IMR-90 (cell line): ENCODE measurements at regions not wholly inside any gene's neighbourhood (a gene's known extent, or its start where the extent isn't known, plus 50 kb on each side); places are given as distances from the start of the nearest gene placed in this dataset.
"Not testable (repeated sequence)": the region's sequence is repeated elsewhere in the genome, so short reads cannot be mapped to it uniquely, and the experiment has no call there.

Experiments used
- ATAC-seq: fragments of 200-7000 bp; cut with Tn5 transposase; 2 replicates; pipeline ENCODE4 v1.9.1; 2020; ENCODE audit warnings: low read depth, mild to moderate bottlenecking, moderate library complexity
- BruUV-seq: library from RNA; stranded (reverse); fragments of 400-500 nt; replicated peaks from 2 replicates; lab custom pipeline; 2021; lab: Mats Ljungman, UMichigan
- CTCF ChIA-PET: fragments of 300-600 bp; formaldehyde crosslinking; extraction: SDS; loops from one replicate; lab custom pipeline; 2021; ENCODE audit warnings: antibody characterized with exemption; lab: Yijun Ruan, JAX
- POLR2A ChIA-PET: fragments of 300-600 bp; sonication (Branson Sonifier 250); formaldehyde crosslinking; loops from one replicate; lab custom pipeline; 2022; ENCODE audit warnings: antibody characterized with exemption; ENCODE audit not compliant: unreplicated experiment; lab: Charles Lee
- DNase-seq: peaks from one replicate; pipeline ENCODE4 v3.0.0; 2013
- H2AFZ ChIP-seq: replicated peaks from 2 replicates; pipeline ENCODE3; 2013; ENCODE audit warnings: low read length, mild to moderate bottlenecking; ENCODE audit not compliant: poor library complexity
- H2AK5ac ChIP-seq: 2 replicates; pipeline ENCODE4 v1.6.1; 2013; ENCODE audit warnings: low read depth, low read length, inconsistent platforms
- H2AK9ac ChIP-seq: replicated peaks from 2 replicates; pipeline ENCODE3; 2013; ENCODE audit warnings: mild to moderate bottlenecking, low read depth, low read length, moderate library complexity; ENCODE audit not compliant: poor library complexity
- H2BK120ac ChIP-seq: 2 replicates; pipeline ENCODE4 v1.6.1; 2013; ENCODE audit warnings: low read depth, low read length, inconsistent platforms
- H2BK15ac ChIP-seq: 3 replicates; pipeline ENCODE4 v1.6.1; 2013; ENCODE audit warnings: low read depth, low read length, inconsistent platforms
- H2BK20ac ChIP-seq: 2 replicates; pipeline ENCODE4 v1.6.1; 2013; ENCODE audit warnings: low read depth, mild to moderate bottlenecking, inconsistent platforms, low read length, moderate library complexity
- H2BK5ac ChIP-seq: 2 replicates; pipeline ENCODE4 v1.6.1; 2013; ENCODE audit warnings: mild to moderate bottlenecking, low read depth, low read length, inconsistent platforms; ENCODE audit not compliant: poor library complexity, severe bottlenecking
- H3K14ac ChIP-seq: replicated peaks from 2 replicates; pipeline ENCODE4 v1.6.1; 2013; ENCODE audit warnings: low read depth, low read length, inconsistent platforms
- H3K18ac ChIP-seq: 2 replicates; pipeline ENCODE4 v1.6.1; 2013; ENCODE audit warnings: low read depth, low read length, control low read depth
- H3K23ac ChIP-seq: 2 replicates; pipeline ENCODE4 v1.6.1; 2013; ENCODE audit warnings: low read depth, low read length, inconsistent platforms
- H3K27ac ChIP-seq: 2 replicates; pipeline ENCODE4 v1.5.1; 2013; ENCODE audit warnings: mild to moderate bottlenecking, control low read depth, low read length; ENCODE audit not compliant: insufficient read depth
- H3K27me3 ChIP-seq: 2 replicates; pipeline ENCODE4 v1.6.1; 2013; ENCODE audit warnings: low read length; ENCODE audit not compliant: control insufficient read depth, insufficient read depth
- H3K36me3 ChIP-seq: 2 replicates; pipeline ENCODE4 v1.6.1; 2013; ENCODE audit warnings: low read length, mixed read lengths; ENCODE audit not compliant: control insufficient read depth, insufficient read depth
- H3K4ac ChIP-seq: 2 replicates; pipeline ENCODE4 v1.6.1; 2013; ENCODE audit warnings: low read depth, low read length, inconsistent platforms
- H3K4me1 ChIP-seq: 2 replicates; pipeline ENCODE4 v1.6.1; 2013; ENCODE audit warnings: low read length, mixed read lengths; ENCODE audit not compliant: control insufficient read depth, insufficient read depth
- H3K4me2 ChIP-seq: 2 replicates; pipeline ENCODE4 v1.6.1; 2013; ENCODE audit warnings: low read depth, mild to moderate bottlenecking, control low read depth, low read length, moderate library complexity
- H3K4me3 ChIP-seq: 2 replicates; pipeline ENCODE4 v1.5.1; 2013; ENCODE audit warnings: low read depth, mild to moderate bottlenecking, control low read depth, low read length, moderate library complexity; ENCODE audit not compliant: insufficient read depth
- H3K56ac ChIP-seq: 2 replicates; pipeline ENCODE4 v1.6.1; 2013; ENCODE audit warnings: low read length, inconsistent platforms; ENCODE audit not compliant: insufficient read depth; ENCODE audit errors: extremely low read depth
- H3K79me1 ChIP-seq, 2 experiments: 2 replicates each; pipeline ENCODE4 v1.6.1; 2013; ENCODE audit warnings: low read length in 2 of 2, inconsistent platforms in 1 of 2, low read depth in 1 of 2
- H3K9ac ChIP-seq: 2 replicates; pipeline ENCODE4 v1.6.1; 2013; ENCODE audit warnings: low read depth, low read length, control low read depth
- H3K9me1 ChIP-seq: 2 replicates; pipeline ENCODE4 v1.6.1; 2013; ENCODE audit warnings: low read length, inconsistent platforms; ENCODE audit not compliant: insufficient read depth
- H3K9me3 ChIP-seq: 2 replicates; pipeline ENCODE4 v1.6.1; 2013; ENCODE audit warnings: low read length; ENCODE audit not compliant: control insufficient read depth, insufficient read depth
- H4K20me1 ChIP-seq: 2 replicates; pipeline ENCODE4 v1.6.1; 2013; ENCODE audit warnings: low read length, inconsistent platforms; ENCODE audit not compliant: insufficient read depth
- H4K5ac ChIP-seq: 2 replicates; pipeline ENCODE4 v1.6.1; 2013; ENCODE audit warnings: mild to moderate bottlenecking, low read depth, low read length, control low read depth
- H4K8ac ChIP-seq, 2 experiments: 2 replicates each; pipeline ENCODE4 v1.6.1; 2013; ENCODE audit warnings: low read depth in 2 of 2, low read length in 2 of 2, control low read depth in 1 of 2, inconsistent platforms in 1 of 2
- H4K91ac ChIP-seq: 2 replicates; pipeline ENCODE4 v1.6.1; 2013; ENCODE audit warnings: low read depth, low read length, inconsistent platforms; ENCODE audit not compliant: insufficient read depth
- WGBS, 2 experiments: methylation state at CpG; one replicate each; pipeline versions ENCODE4 v1.1.5 to v1.1.7; 2013; ENCODE audit warnings: missing lambda C conversion rate in 2 of 2; ENCODE audit not compliant: insufficient read length in 1 of 2; ENCODE audit errors: extremely low coverage in 2 of 2; 5-methylcytosine and 5-hydroxymethylcytosine counted together
- dilution Hi-C: fragments of 300-500 bp; cut with HindIII; formaldehyde crosslinking; loops from one replicate; pipeline ENCODE4 v1.14.3; 2018; ENCODE audit warnings: low sequenced_read_pairs; ENCODE audit not compliant: unreplicated experiment
- in situ Hi-C: fragments of 300-500 bp; cut with MboI; formaldehyde crosslinking; loops from 3 replicates; pipeline ENCODE4 v1.14.3; 2019; ENCODE audit warnings: low sequenced_read_pairs, inconsistent platforms, mixed read lengths
- intact Hi-C: fragments of 100-400 bp; cut with micrococcal nuclease; formaldehyde crosslinking; loops from 2 replicates; pipeline ENCODE4 v1.10.0; 2022

- ATAC-seq, H3K9me1 ChIP-seq, H4K20me1 ChIP-seq, H3K4me3 ChIP-seq, intact Hi-C loops, H3K56ac ChIP-seq, DNase-seq, H3K9ac ChIP-seq, H4K91ac ChIP-seq, H3K18ac ChIP-seq, H2BK15ac ChIP-seq, H4K8ac ChIP-seq, in situ Hi-C loops, H3K4ac ChIP-seq, H2AFZ ChIP-seq, H2AK5ac ChIP-seq, H3K14ac ChIP-seq, H3K9me3 ChIP-seq, BruUV-seq, H3K27ac ChIP-seq, H3K79me1 ChIP-seq, CTCF ChIA-PET, H4K5ac ChIP-seq, H3K4me1 ChIP-seq, H2BK120ac ChIP-seq, POLR2A ChIA-PET, H2BK20ac ChIP-seq, dilution Hi-C loops, H3K27me3 ChIP-seq, H3K23ac ChIP-seq, H3K36me3 ChIP-seq, H2BK5ac ChIP-seq, H2AK9ac ChIP-seq, H3K4me2 ChIP-seq: not testable (repeated sequence)
- no CpG with 5 or more reads among the region's 28 CpGs for WGBS, 2 experiments
These were observed 70.4 kb upstream of the ALCAM start for GRCh38 chr3:105296182-105296822.
